GM06990 (cell line): ENCODE measurements at regions not wholly inside any gene's neighbourhood (a gene's known extent, or its start where the extent isn't known, plus 50 kb on each side); places are given as distances from the start of the nearest gene placed in this dataset.

Source experiments
- DNase-seq: peaks from one replicate; pipeline ENCODE4 v3.0.0-alpha.2; 2011; ENCODE audit not compliant: insufficient read length; ENCODE audit errors: extremely low read depth
- H3K27me3 ChIP-seq: replicated peaks from 2 replicates; pipeline ENCODE4 v1.6.0; 2011; ENCODE audit warnings: low read length; ENCODE audit not compliant: control insufficient read depth, insufficient read depth
- H3K36me3 ChIP-seq: 2 replicates; pipeline ENCODE4 v1.5.1; 2011; ENCODE audit warnings: low read length; ENCODE audit not compliant: control insufficient read depth, insufficient read depth
- H3K4me3 ChIP-seq: replicated peaks from 2 replicates; pipeline ENCODE4 v1.5.1; 2011; ENCODE audit warnings: low read depth, mild to moderate bottlenecking, control low read depth, low read length
- TF ChIP-seq, protein P1 (sequence below): IDR thresholded peaks from 2 replicates; pipeline ENCODE4 v1.5.1; 2011; ENCODE audit warnings: low read length, control low read depth, mild to moderate bottlenecking, inconsistent platforms; ENCODE audit not compliant: insufficient read depth, poor library complexity, severe bottlenecking

DNA sequence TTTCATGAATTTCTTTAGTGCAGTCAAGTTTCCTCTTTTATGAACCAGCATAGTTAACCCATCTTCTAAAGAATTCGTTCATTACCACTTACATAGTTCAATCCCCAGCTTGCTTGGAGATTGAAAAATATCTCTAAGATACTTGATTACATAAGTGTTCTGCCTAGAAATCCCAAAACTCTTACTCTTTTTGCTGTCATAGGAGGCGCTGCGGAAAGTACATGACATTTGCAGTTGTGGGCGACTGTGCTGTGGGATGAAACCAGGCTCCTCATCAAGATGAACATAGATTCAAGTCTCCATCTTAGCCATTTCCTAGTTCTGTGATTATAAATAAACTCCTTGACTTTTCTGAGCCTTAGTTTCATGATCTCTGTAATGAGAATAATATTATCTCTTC, 107.1 kb upstream of the SORBS2 start:
- TF ChIP-seq, protein P1, sequence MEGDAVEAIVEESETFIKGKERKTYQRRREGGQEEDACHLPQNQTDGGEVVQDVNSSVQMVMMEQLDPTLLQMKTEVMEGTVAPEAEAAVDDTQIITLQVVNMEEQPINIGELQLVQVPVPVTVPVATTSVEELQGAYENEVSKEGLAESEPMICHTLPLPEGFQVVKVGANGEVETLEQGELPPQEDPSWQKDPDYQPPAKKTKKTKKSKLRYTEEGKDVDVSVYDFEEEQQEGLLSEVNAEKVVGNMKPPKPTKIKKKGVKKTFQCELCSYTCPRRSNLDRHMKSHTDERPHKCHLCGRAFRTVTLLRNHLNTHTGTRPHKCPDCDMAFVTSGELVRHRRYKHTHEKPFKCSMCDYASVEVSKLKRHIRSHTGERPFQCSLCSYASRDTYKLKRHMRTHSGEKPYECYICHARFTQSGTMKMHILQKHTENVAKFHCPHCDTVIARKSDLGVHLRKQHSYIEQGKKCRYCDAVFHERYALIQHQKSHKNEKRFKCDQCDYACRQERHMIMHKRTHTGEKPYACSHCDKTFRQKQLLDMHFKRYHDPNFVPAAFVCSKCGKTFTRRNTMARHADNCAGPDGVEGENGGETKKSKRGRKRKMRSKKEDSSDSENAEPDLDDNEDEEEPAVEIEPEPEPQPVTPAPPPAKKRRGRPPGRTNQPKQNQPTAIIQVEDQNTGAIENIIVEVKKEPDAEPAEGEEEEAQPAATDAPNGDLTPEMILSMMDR, result no peak
- no peaks in the 10 kb centered on the region for H3K27me3 ChIP-seq
- H3K36me3 ChIP-seq, result no peaks in the 10 kb centered on the region
- H3K4me3 ChIP-seq, result no peak overlapping the region
- no peak for DNase-seq

DNA sequence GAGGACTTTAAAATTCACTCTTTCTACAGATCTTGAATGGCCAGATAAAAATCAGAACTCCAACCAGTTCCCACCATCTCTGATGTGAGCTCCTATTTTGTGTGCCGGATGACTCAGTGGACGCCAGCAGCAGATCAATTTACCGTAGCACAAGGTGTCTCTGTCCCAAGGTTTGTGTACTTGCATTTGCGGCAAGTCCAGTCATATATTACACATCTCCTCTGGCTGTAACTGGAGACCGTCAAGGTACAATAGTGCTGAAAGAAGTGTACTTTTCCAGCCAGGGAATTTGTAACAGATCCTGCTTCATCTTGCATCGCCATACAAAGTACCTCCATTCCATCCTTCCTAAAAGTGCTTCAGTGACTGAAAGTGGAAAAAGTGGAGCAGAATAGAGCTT, 108.2 kb upstream of the SORBS2 start:
- H3K4me3 ChIP-seq, result no peak overlapping the region
- H3K27me3 ChIP-seq, result no peaks in the 10 kb centered on the region
- no peak for DNase-seq
- H3K36me3 ChIP-seq, result no peaks in the 10 kb centered on the region
- TF ChIP-seq, protein P1, result no peak

DNA sequence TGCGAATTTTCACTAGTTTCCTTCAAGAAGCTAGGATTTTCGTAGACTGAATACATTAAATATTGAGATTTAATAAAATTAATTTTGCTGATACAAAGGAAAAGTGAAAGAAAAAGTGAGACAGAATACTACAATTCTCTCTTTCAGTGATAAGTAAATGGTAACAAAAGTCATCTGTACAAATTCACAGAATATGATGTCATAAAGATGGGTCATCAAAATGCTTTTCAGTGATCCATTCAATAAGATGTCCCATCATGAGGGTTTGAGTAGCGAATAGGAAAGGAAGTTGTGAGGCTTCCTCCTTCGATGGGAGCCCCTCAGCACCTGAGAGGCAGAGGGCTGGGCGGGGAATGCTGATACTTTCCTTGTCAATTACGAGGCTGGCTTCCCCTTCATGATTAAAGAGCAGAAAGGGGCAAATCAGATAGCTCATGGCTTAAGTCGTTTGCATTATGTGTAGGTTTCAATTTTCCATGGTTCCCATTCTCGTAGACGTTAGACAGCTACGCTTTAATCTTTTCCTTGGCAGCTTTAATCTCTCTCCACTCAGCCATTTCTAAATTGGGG, 108.8 kb upstream of the SORBS2 start:
- Histone ChIP-seq H3K27me3 (no peaks in the 10 kb centered on the region), H3K4me3 (no peak overlapping the region), H3K36me3 (no peaks in the 10 kb centered on the region)
- DNase-seq, result no peak
- TF ChIP-seq, protein P1, result no peak

DNA sequence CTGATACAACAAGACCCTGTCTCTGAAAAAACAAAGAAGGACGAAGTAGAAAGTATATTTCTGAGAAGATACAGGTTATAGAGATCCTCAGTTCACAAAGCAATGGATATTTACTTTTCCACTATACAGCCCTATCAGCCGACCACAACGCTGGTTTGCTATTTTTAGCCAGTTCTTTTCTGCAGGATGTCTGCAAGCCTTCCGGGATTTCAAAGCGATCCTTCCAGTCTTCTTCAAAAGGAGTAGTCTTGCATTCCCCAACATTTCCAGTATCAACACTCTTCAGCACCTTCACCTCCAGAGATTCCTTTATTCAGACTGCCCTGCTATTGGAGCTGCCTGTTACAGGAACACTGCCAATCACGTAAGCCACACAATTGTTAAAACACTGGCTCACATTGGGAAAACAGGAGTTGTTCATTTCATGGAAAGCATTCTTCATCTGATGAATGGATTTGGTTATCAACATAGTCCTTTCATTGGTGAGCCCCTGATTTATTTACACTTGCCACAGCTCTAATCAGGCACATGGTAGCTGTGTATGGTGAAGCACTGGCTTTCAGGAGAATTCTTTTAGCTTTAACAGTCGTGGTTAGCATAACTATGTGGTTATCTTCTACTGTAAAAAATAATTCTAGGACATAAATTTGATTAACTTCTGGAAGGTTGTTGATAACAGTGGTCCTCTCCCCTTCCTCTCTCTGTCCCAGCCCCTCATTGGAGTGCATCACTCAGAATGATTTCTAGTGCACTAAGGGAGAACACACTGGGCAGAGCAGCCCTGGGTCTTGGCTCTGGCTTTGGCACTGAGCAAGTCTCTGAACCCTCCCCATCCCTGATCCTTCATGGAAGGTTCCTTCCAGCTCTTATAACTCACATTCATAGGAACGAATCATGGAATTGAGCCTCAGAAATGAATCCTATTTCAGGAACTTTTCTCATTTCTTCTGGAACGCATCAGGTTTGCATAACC, 109.9 kb upstream of the SORBS2 start:
- H3K36me3 ChIP-seq, result no peaks in the 10 kb centered on the region
- TF ChIP-seq, protein P1, result no peak
- DNase-seq, result no peak
- H3K4me3 ChIP-seq, result no peak overlapping the region
- H3K27me3 ChIP-seq, result no peaks in the 10 kb centered on the region

DNA sequence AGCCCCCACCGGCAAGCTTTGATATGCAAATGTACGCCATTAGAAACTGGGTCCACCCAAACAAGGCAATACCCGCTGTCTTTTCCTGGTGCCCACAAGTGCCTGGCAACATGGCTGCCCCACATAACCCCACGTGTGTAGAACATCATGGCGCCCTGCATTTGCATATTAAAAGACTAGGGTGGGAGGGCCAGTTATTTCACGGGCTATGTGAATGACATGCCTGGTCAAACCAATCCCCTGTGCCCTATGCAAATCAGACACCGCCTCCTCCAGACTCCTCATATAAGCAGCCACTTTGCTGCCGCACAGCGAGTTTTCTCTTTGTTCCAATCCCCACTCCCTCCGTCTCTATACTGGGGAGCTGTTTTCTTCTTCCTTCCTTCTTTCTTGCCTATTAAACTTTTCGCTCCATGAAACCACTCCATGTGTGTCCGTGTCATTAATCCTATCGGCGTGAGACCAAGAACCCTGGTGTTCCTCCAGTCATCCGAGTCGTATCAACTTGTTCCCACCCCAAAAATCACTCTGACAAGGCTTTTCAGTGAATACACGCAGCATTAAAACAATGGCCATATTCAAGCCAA, 112.6 kb upstream of the SORBS2 start:
- TF ChIP-seq, protein P1, result no peak
- no peak overlapping the region for H3K4me3 ChIP-seq
- no peaks in the 10 kb centered on the region for H3K36me3 ChIP-seq
- H3K27me3 ChIP-seq, result no peaks in the 10 kb centered on the region
- no peak for DNase-seq
